ENCODE measurements at regions not wholly inside any gene's neighbourhood (a gene's known extent, or its start where the extent isn't known, plus 50 kb on each side); places are given as distances from the start of the nearest gene placed in this dataset.
"Not testable (repeated sequence)": the region's sequence is repeated elsewhere in the genome, so short reads cannot be mapped to it uniquely, and the experiment has no call there.

DNA sequence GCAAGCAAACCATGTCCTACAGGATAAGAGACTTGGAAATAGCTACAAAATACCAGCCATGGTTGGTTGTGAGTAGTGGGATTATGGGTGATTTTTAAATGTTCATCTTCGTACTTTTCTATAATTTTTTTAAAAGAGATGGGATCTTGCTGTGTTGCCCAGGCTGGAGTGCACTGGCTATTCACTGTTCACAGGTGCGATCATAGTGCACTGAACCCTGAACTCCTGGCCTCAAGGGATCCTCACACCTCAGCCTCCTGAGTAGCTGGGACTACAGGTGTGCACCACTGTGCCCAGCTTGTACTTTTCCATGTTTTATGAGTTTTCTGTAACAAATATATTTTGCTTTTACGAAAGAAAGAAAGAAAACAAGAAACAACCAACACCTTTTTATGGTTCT is 224.2 kb downstream of the FOXD2 start:
- no peaks in the 10 kb centered on the region for H3K4me1 ChIP-seq
- no peak overlapping the region for H3K27ac ChIP-seq
- H3K9me3 ChIP-seq = no peaks in the 10 kb centered on the region
- DNase-seq = no peak
- TF ChIP-seq, protein P1, sequence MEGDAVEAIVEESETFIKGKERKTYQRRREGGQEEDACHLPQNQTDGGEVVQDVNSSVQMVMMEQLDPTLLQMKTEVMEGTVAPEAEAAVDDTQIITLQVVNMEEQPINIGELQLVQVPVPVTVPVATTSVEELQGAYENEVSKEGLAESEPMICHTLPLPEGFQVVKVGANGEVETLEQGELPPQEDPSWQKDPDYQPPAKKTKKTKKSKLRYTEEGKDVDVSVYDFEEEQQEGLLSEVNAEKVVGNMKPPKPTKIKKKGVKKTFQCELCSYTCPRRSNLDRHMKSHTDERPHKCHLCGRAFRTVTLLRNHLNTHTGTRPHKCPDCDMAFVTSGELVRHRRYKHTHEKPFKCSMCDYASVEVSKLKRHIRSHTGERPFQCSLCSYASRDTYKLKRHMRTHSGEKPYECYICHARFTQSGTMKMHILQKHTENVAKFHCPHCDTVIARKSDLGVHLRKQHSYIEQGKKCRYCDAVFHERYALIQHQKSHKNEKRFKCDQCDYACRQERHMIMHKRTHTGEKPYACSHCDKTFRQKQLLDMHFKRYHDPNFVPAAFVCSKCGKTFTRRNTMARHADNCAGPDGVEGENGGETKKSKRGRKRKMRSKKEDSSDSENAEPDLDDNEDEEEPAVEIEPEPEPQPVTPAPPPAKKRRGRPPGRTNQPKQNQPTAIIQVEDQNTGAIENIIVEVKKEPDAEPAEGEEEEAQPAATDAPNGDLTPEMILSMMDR (IDR thresholded peaks at IDR 0.05) = no peak
- TF ChIP-seq POLR2A (IDR thresholded peaks at IDR 0.05) = no peak
- intact Hi-C loops (cut with DNase I) = no loop called here
- 84 to 85% methylated on average over 3 of the region's 3 CpGs for WGBS, 2 donors
- H3K27me3 ChIP-seq = peaks cover 0 to 24% (median 0%) of the 10 kb centered on the region in 4 donors
- H3K36me3 ChIP-seq = no peaks in the 10 kb centered on the region
- no peak overlapping the region for H3K4me3 ChIP-seq

DNA sequence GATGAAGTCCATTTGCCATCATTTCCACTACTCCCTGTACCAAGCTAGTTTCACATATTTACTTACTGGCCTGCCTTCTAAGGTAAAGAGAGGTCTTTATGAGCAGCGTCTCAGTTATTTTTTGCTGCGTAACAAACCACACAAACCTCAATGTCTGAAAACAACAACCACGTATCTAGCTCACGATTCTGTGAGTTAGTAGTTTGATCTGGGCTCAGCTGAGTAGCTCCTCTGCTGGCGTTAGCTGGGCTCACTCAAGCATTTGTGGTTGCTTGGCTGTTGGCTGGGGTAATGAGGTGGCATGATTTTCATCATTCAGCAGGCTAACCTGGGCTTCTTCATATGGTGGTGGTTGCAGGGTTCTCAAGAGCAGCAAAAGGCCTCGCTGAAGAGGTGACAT is 225.4 kb downstream of the FOXD2 start:
- intact Hi-C loops (cut with DNase I) = no loop called here
- TF ChIP-seq, protein P1 (IDR thresholded peaks at IDR 0.05) = no peak
- TF ChIP-seq POLR2A (IDR thresholded peaks at IDR 0.05) = no peak
- Histone ChIP-seq H3K4me1 (no peaks in the 10 kb centered on the region), H3K27ac (no peak overlapping the region), H3K4me3 (no peak overlapping the region), H3K27me3 (peaks cover 0 to 19% (median 0%) of the 10 kb centered on the region in 4 donors), H3K9me3 (no peaks in the 10 kb centered on the region), H3K36me3 (no peaks in the 10 kb centered on the region)
- 60 to 64% methylated on average over 6 of the region's 6 CpGs for WGBS, 2 donors
- no peak for DNase-seq

DNA sequence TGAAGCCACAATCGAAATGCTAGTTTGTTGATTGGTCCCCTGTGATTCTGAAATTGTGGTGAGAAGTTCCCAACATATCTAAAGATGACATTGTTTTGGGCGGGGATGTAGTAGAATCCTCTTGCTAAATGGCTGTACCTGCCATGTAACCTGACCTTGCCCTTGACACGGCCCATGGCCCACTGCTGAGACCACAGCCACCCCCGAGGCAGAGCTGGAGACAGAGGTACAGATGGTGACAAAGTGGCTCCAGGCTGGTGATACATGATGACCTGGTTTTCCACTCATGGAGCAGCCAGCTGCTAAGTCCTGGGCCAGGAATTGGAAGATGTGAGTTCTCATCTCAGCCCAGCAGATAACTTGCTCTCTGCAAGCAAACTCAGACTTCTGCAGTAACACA is 226.5 kb downstream of the FOXD2 start:
- no peaks in the 10 kb centered on the region for H3K36me3 ChIP-seq
- peaks cover 0 to 10% (median 0%) of the 10 kb centered on the region in 4 donors for H3K27me3 ChIP-seq
- intact Hi-C loops (cut with DNase I) = no loop called here
- no peaks in the 10 kb centered on the region for H3K4me1 ChIP-seq
- no peak for TF ChIP-seq POLR2A (IDR thresholded peaks at IDR 0.05)
- TF ChIP-seq, protein P1 (IDR thresholded peaks at IDR 0.05) = no peak
- no peak overlapping the region for H3K27ac ChIP-seq
- no peaks in the 10 kb centered on the region for H3K9me3 ChIP-seq
- WGBS, 2 donors = 33 to 88% methylated on average over 1 to 2 of the region's 4 CpGs
- H3K4me3 ChIP-seq = no peak overlapping the region
- no peak for DNase-seq

DNA sequence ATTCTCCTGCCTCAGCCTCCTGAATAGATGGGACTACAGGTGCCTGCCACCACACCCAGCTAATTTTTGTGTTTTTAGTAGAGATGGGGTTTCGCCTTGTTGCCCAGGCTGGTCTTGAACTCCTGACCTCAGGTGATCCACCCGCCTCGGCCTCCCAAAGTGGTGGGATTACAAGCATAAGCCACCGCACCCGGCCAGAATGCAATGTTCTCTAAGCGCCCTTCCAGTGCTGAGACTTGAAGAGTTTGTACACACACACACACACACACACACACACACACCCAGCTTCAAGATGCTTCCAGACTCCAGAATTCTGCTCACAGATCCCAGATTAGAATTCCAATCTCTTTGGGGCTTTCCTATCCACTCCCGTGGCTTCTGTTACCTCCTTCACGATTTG is 227.1 kb downstream of the FOXD2 start:
- H3K4me1 ChIP-seq; H3K4me3 ChIP-seq; H3K9me3 ChIP-seq; H3K36me3 ChIP-seq; intact Hi-C loops (cut with DNase I); H3K27me3 ChIP-seq; DNase-seq; H3K27ac ChIP-seq: not testable (repeated sequence)
- 86 to 89% methylated on average over 6 to 8 of the region's 8 CpGs for whole genome bisulfite sequencing, 2 donors

DNA sequence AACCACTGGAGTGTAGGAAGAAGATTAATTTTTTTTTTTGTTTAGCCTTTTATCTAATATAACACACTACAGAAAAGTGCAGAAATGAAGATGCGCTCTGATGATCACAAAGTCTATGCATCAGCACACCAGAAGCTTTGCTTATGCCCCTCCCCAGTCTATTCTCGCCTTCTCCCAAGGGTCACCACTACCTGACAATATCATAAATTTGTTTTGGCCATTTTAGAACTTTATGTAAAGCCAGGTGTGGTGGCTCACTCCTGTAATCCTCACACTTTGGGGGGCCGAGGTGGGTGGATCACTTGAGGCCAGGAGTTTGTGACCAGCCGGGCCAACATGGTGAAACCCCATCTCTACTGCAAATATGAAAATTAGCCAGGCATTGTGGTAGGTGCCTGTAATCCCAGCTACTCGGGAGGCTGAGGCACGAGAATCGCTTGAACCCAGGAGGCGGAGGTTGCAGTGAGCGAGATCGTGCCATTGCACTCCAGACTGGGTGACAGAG is 231.3 kb downstream of the FOXD2 start:
- no peaks in the 10 kb centered on the region for H3K4me1 ChIP-seq
- intact Hi-C loops (cut with DNase I) = no loop called here
- 87 to 90% methylated on average over 10 of the region's 10 CpGs for WGBS, 2 donors
- H3K27ac ChIP-seq = no peak overlapping the region
- no peaks in the 10 kb centered on the region for H3K9me3 ChIP-seq
- H3K36me3 ChIP-seq = no peaks in the 10 kb centered on the region
- no peak for DNase-seq
- peaks cover 0 to 5% (median 0%) of the 10 kb centered on the region in 4 donors for H3K27me3 ChIP-seq
- TF ChIP-seq, protein P1 (IDR thresholded peaks at IDR 0.05) = no peak
- TF ChIP-seq POLR2A (IDR thresholded peaks at IDR 0.05) = no peak
- no peak overlapping the region for H3K4me3 ChIP-seq

DNA sequence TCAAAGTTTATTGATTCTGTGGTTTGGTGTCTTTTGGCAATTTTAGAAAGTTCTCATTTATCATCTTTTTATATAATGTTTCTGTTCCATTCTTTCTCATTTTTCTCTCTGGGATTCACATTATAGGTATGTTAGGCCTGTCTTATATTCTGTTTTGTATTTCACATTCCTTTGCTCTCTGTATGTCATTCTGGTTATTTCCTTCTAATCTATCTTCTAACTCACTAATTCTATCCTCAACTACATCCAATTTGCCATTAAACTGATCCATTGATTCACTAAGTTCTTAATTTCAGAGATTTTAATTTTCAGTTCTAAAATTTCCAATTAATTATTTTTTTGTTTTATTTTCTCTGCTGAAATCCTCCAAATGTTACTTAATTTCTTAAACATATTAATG is 234.8 kb downstream of the FOXD2 start:
- H3K27me3 ChIP-seq = no peaks in the 10 kb centered on the region
- DNase-seq = no peak
- no peaks in the 10 kb centered on the region for H3K36me3 ChIP-seq
- TF ChIP-seq, protein P1 (IDR thresholded peaks at IDR 0.05) = no peak
- TF ChIP-seq POLR2A (IDR thresholded peaks at IDR 0.05) = no peak
- H3K4me1 ChIP-seq = no peaks in the 10 kb centered on the region
- H3K9me3 ChIP-seq = no peaks in the 10 kb centered on the region
- no peak overlapping the region for H3K27ac ChIP-seq
- H3K4me3 ChIP-seq = no peak overlapping the region
- intact Hi-C loops (cut with DNase I) = no loop called here

Data from esophagus squamous epithelium (tissue), 5 donors.